ENCODE measurements at regions not wholly inside any gene's neighbourhood (a gene's known extent, or its start where the extent isn't known, plus 50 kb on each side); places are given as distances from the start of the nearest gene placed in this dataset.

- DNase-seq = no peak
- ChIA-PET CTCF (ENCODE audit: partially characterized antibody) (no interaction called here), POLR2A (ENCODE audit: partially characterized antibody) (no interaction called here)
- Mint-ChIP-seq H3K4me3 (no peak overlapping the region), H3K27ac (no peak overlapping the region), H3K4me1 (no peaks in the 10 kb centered on the region), H3K9me3 (peaks cover 0 to 4% (median 0%) of the 10 kb centered on the region in 8 donors), H3K27me3 (no peaks in the 10 kb centered on the region), H3K36me3 (no peaks in the 10 kb centered on the region)
- H3K4me1 ChIP-seq (ENCODE audit: insufficient read depth, low read length) = no peaks in the 10 kb centered on the region
- no peak overlapping the region for H3K4me3 ChIP-seq (ENCODE audit: low read length in 2 of 2)
- no peaks in the 10 kb centered on the region for H3K27me3 ChIP-seq (ENCODE audit: insufficient read depth, low read length)
- no peaks in the 10 kb centered on the region for H3K9me3 ChIP-seq (ENCODE audit: control insufficient read depth in 1 of 2, low read length in 2 of 2)
- intact Hi-C loops (cut with micrococcal nuclease) = no loop called here
- no peak overlapping the region for H3K27ac ChIP-seq (ENCODE audit: low read depth, low read length)
- H3K36me3 ChIP-seq (ENCODE audit: insufficient read depth, low read length) = no peaks in the 10 kb centered on the region
These were observed 518.7 kb downstream of the MCTP2 start for GRCh38 chr15:94749811-94750617.

- Mint-ChIP-seq H3K9me3 (peaks cover 0 to 4% (median 0%) of the 10 kb centered on the region in 8 donors), H3K27me3 (no peaks in the 10 kb centered on the region), H3K4me1 (no peaks in the 10 kb centered on the region), H3K4me3 (no peak overlapping the region), H3K27ac (no peak overlapping the region), H3K36me3 (no peaks in the 10 kb centered on the region)
- POLR2A ChIA-PET (ENCODE audit: partially characterized antibody) = no interaction called here
- Histone ChIP-seq H3K36me3 (ENCODE audit: insufficient read depth, low read length) (no peaks in the 10 kb centered on the region), H3K4me3 (ENCODE audit: low read length in 2 of 2) (no peak overlapping the region), H3K27ac (ENCODE audit: low read depth, low read length) (no peak overlapping the region), H3K9me3 (ENCODE audit: control insufficient read depth in 1 of 2, low read length in 2 of 2) (no peaks in the 10 kb centered on the region), H3K27me3 (ENCODE audit: insufficient read depth, low read length) (no peaks in the 10 kb centered on the region), H3K4me1 (ENCODE audit: insufficient read depth, low read length) (no peaks in the 10 kb centered on the region)
- intact Hi-C loops (cut with micrococcal nuclease) = no loop called here
- DNase-seq = no peak
- CTCF ChIA-PET (ENCODE audit: partially characterized antibody) = no interaction called here
These were observed 529.0 kb downstream of the MCTP2 start for GRCh38 chr15:94760348-94760747.

- Histone ChIP-seq H3K27ac (ENCODE audit: low read depth, low read length) (no peak overlapping the region), H3K27me3 (ENCODE audit: insufficient read depth, low read length) (no peaks in the 10 kb centered on the region), H3K4me3 (ENCODE audit: low read length in 2 of 2) (no peak overlapping the region), H3K4me1 (ENCODE audit: insufficient read depth, low read length) (no peaks in the 10 kb centered on the region), H3K9me3 (ENCODE audit: control insufficient read depth in 1 of 2, low read length in 2 of 2) (no peaks in the 10 kb centered on the region), H3K36me3 (ENCODE audit: insufficient read depth, low read length) (no peaks in the 10 kb centered on the region)
- intact Hi-C loops (cut with micrococcal nuclease) = no loop called here
- H3K27ac Mint-ChIP-seq = no peak overlapping the region
- no peak overlapping the region for H3K4me3 Mint-ChIP-seq
- no peaks in the 10 kb centered on the region for H3K36me3 Mint-ChIP-seq
- peaks cover 0 to 2% of the 10 kb centered on the region in 2 donors for H3K27me3 Mint-ChIP-seq
- peaks cover 0 to 4% (median 0%) of the 10 kb centered on the region in 8 donors for H3K9me3 Mint-ChIP-seq
- DNase-seq = no peak
- ChIA-PET POLR2A (ENCODE audit: partially characterized antibody) (no interaction called here), CTCF (ENCODE audit: partially characterized antibody) (no interaction called here)
- no peaks in the 10 kb centered on the region for H3K4me1 Mint-ChIP-seq
These were observed 530.2 kb downstream of the MCTP2 start for GRCh38 chr15:94761574-94761973.

- H3K27me3 ChIP-seq (ENCODE audit: insufficient read depth, low read length) = no peaks in the 10 kb centered on the region
- no peaks in the 10 kb centered on the region for H3K9me3 ChIP-seq (ENCODE audit: control insufficient read depth in 1 of 2, low read length in 2 of 2)
- H3K27me3 Mint-ChIP-seq = peaks cover 0 to 2% of the 10 kb centered on the region in 2 donors
- H3K36me3 ChIP-seq (ENCODE audit: insufficient read depth, low read length) = no peaks in the 10 kb centered on the region
- no peak overlapping the region for H3K4me3 ChIP-seq (ENCODE audit: low read length in 2 of 2)
- DNase-seq = no peak
- no peak overlapping the region for H3K4me3 Mint-ChIP-seq
- no peaks in the 10 kb centered on the region for H3K4me1 Mint-ChIP-seq
- H3K27ac ChIP-seq (ENCODE audit: low read depth, low read length) = no peak overlapping the region
- H3K9me3 Mint-ChIP-seq = peaks cover 0 to 4% (median 0%) of the 10 kb centered on the region in 8 donors
- intact Hi-C loops (cut with micrococcal nuclease) = no loop called here
- no peaks in the 10 kb centered on the region for H3K36me3 Mint-ChIP-seq
- no peak overlapping the region for H3K27ac Mint-ChIP-seq
- POLR2A ChIA-PET (ENCODE audit: partially characterized antibody) = no interaction called here
- CTCF ChIA-PET (ENCODE audit: partially characterized antibody) = no interaction called here
- H3K4me1 ChIP-seq (ENCODE audit: insufficient read depth, low read length) = no peaks in the 10 kb centered on the region
These were observed 537.7 kb downstream of the MCTP2 start for GRCh38 chr15:94769089-94769488.

GRCh38 chr15:94770199-94770598, 538.8 kb downstream of the MCTP2 start:
- H3K9me3 ChIP-seq (ENCODE audit: control insufficient read depth in 1 of 2, low read length in 2 of 2) = no peaks in the 10 kb centered on the region
- ChIA-PET CTCF (ENCODE audit: partially characterized antibody) (no interaction called here), POLR2A (ENCODE audit: partially characterized antibody) (no interaction called here)
- H3K36me3 ChIP-seq (ENCODE audit: insufficient read depth, low read length) = no peaks in the 10 kb centered on the region
- no peak overlapping the region for H3K27ac Mint-ChIP-seq
- no peak overlapping the region for H3K4me3 Mint-ChIP-seq
- peaks cover 0 to 2% of the 10 kb centered on the region in 2 donors for H3K27me3 Mint-ChIP-seq
- H3K27ac ChIP-seq (ENCODE audit: low read depth, low read length) = no peak overlapping the region
- H3K4me1 Mint-ChIP-seq = peaks cover 0 to 2% (median 0%) of the 10 kb centered on the region in 4 donors
- no peak for DNase-seq
- no peaks in the 10 kb centered on the region for H3K27me3 ChIP-seq (ENCODE audit: insufficient read depth, low read length)
- H3K4me1 ChIP-seq (ENCODE audit: insufficient read depth, low read length) = no peaks in the 10 kb centered on the region
- H3K36me3 Mint-ChIP-seq = no peaks in the 10 kb centered on the region
- H3K4me3 ChIP-seq (ENCODE audit: low read length in 2 of 2) = no peak overlapping the region
- intact Hi-C loops (cut with micrococcal nuclease) = no loop called here
- peaks cover 0 to under 1% (median 0%) of the 10 kb centered on the region in 8 donors for H3K9me3 Mint-ChIP-seq

GRCh38 chr15:94777037-94777436, 545.7 kb downstream of the MCTP2 start:
- ChIA-PET POLR2A (ENCODE audit: partially characterized antibody) (no interaction called here), CTCF (ENCODE audit: partially characterized antibody) (no interaction called here)
- no peak overlapping the region for H3K4me3 Mint-ChIP-seq
- no peaks in the 10 kb centered on the region for H3K27me3 Mint-ChIP-seq
- H3K9me3 Mint-ChIP-seq = peaks cover 0 to 3% (median 3%) of the 10 kb centered on the region in 8 donors
- no peaks in the 10 kb centered on the region for H3K36me3 ChIP-seq (ENCODE audit: insufficient read depth, low read length)
- no peaks in the 10 kb centered on the region for H3K27me3 ChIP-seq (ENCODE audit: insufficient read depth, low read length)
- H3K9me3 ChIP-seq (ENCODE audit: control insufficient read depth in 1 of 2, low read length in 2 of 2) = no peaks in the 10 kb centered on the region
- intact Hi-C loops (cut with micrococcal nuclease) = no loop called here
- no peak overlapping the region for H3K27ac Mint-ChIP-seq
- DNase-seq = no peak
- H3K4me1 Mint-ChIP-seq = peaks cover 0 to 2% (median 0%) of the 10 kb centered on the region in 4 donors
- H3K4me1 ChIP-seq (ENCODE audit: insufficient read depth, low read length) = no peaks in the 10 kb centered on the region
- no peak overlapping the region for H3K4me3 ChIP-seq (ENCODE audit: low read length in 2 of 2)
- no peaks in the 10 kb centered on the region for H3K36me3 Mint-ChIP-seq
- H3K27ac ChIP-seq (ENCODE audit: low read depth, low read length) = no peak overlapping the region

- Histone ChIP-seq H3K36me3 (ENCODE audit: insufficient read depth, low read length) (no peaks in the 10 kb centered on the region), H3K27ac (ENCODE audit: low read depth, low read length) (no peak overlapping the region), H3K4me3 (ENCODE audit: low read length in 2 of 2) (no peak overlapping the region), H3K9me3 (ENCODE audit: control insufficient read depth in 1 of 2, low read length in 2 of 2) (no peaks in the 10 kb centered on the region), H3K4me1 (ENCODE audit: insufficient read depth, low read length) (no peaks in the 10 kb centered on the region), H3K27me3 (ENCODE audit: insufficient read depth, low read length) (no peaks in the 10 kb centered on the region)
- no peaks in the 10 kb centered on the region for H3K36me3 Mint-ChIP-seq
- no peak for DNase-seq
- intact Hi-C loops (cut with micrococcal nuclease) = no loop called here
- H3K4me3 Mint-ChIP-seq = no peak overlapping the region
- H3K27ac Mint-ChIP-seq = no peak overlapping the region
- CTCF ChIA-PET (ENCODE audit: partially characterized antibody) = no interaction called here
- H3K4me1 Mint-ChIP-seq = peaks cover 0 to 2% (median 0%) of the 10 kb centered on the region in 4 donors
- POLR2A ChIA-PET (ENCODE audit: partially characterized antibody) = no interaction called here
- H3K27me3 Mint-ChIP-seq = no peaks in the 10 kb centered on the region
- H3K9me3 Mint-ChIP-seq = peaks cover 0 to 5% (median 3%) of the 10 kb centered on the region in 8 donors
These were observed 547.5 kb downstream of the MCTP2 start for GRCh38 chr15:94778840-94779239.

All from CD4-positive, alpha-beta memory T cell (primary cell).